H9 (cell line): ENCODE measurements at regions not wholly inside any gene's neighbourhood (a gene's known extent, or its start where the extent isn't known, plus 50 kb on each side); places are given as distances from the start of the nearest gene placed in this dataset.

Experiments used
- DNase-seq: peaks from one replicate; pipeline ENCODE4 v3.0.0-alpha.2; 2017
- H2AFZ ChIP-seq: one replicate; pipeline ENCODE4 v1.6.1; 2013; ENCODE audit warnings: mild to moderate bottlenecking, low read length, control low read depth, moderate library complexity
- H2AK5ac ChIP-seq: 2 replicates; pipeline ENCODE4 v1.6.1; 2013; ENCODE audit warnings: low read length, control low read depth, mixed read lengths; ENCODE audit not compliant: insufficient read length
- H2BK120ac ChIP-seq: one replicate; pipeline ENCODE4 v1.6.1; 2013; ENCODE audit warnings: low read depth, mild to moderate bottlenecking, low read length, control low read depth, inconsistent platforms; ENCODE audit not compliant: poor library complexity, severe bottlenecking
- H2BK12ac ChIP-seq: 2 replicates; pipeline ENCODE4 v1.6.1; 2013; ENCODE audit warnings: low read length, control low read depth, mixed read lengths, low read depth; ENCODE audit not compliant: insufficient read length
- H2BK15ac ChIP-seq: 2 replicates; pipeline ENCODE4 v1.6.1; 2013; ENCODE audit warnings: low read depth, low read length, control low read depth
- H2BK20ac ChIP-seq: one replicate; pipeline ENCODE4 v1.6.1; 2013; ENCODE audit warnings: low read depth, mild to moderate bottlenecking, low read length, control low read depth, inconsistent platforms; ENCODE audit not compliant: poor library complexity, severe bottlenecking
- H2BK5ac ChIP-seq: 2 replicates; pipeline ENCODE4 v1.6.1; 2013; ENCODE audit warnings: low read length, control low read depth, mixed read lengths; ENCODE audit not compliant: insufficient read length
- H3K14ac ChIP-seq: 2 replicates; pipeline ENCODE4 v1.6.1; 2013; ENCODE audit warnings: low read length, control low read depth; ENCODE audit not compliant: insufficient read depth
- H3K18ac ChIP-seq: 2 replicates; pipeline ENCODE4 v1.6.1; 2013; ENCODE audit warnings: low read depth, mild to moderate bottlenecking, mixed read lengths, low read length, control low read depth; ENCODE audit not compliant: insufficient read length
- H3K23ac ChIP-seq: 2 replicates; pipeline ENCODE4 v1.6.1; 2013; ENCODE audit warnings: low read length, control low read depth, mixed read lengths, low read depth; ENCODE audit not compliant: insufficient read length
- H3K23me2 ChIP-seq: 2 replicates; pipeline ENCODE4 v1.6.1; 2013; ENCODE audit warnings: low read depth, mild to moderate bottlenecking, mixed read lengths, low read length, control low read depth; ENCODE audit not compliant: insufficient read length, poor library complexity, severe bottlenecking
- H3K27ac ChIP-seq: 2 replicates; pipeline ENCODE4 v1.5.1; 2013; ENCODE audit warnings: low read length, control low read depth, mixed read lengths, low read depth; ENCODE audit not compliant: insufficient read length
- H3K27me3 ChIP-seq: 2 replicates; pipeline ENCODE4 v1.6.1; 2013; ENCODE audit warnings: low read length, control low read depth, inconsistent platforms; ENCODE audit not compliant: insufficient read depth
- H3K4ac ChIP-seq: 2 replicates; pipeline ENCODE4 v1.6.1; 2013; ENCODE audit warnings: low read depth, mild to moderate bottlenecking, control low read depth, inconsistent platforms, low read length, moderate library complexity
- H3K4me1 ChIP-seq: 2 replicates; pipeline ENCODE4 v1.6.1; 2013; ENCODE audit warnings: low read length, control low read depth, inconsistent platforms; ENCODE audit not compliant: insufficient read depth
- H3K4me2 ChIP-seq: 2 replicates; pipeline ENCODE4 v1.6.1; 2013; ENCODE audit warnings: low read length, control low read depth, mixed read lengths; ENCODE audit not compliant: insufficient read length, insufficient read depth
- H3K56ac ChIP-seq: 2 replicates; pipeline ENCODE4 v1.6.1; 2013; ENCODE audit warnings: low read depth, mild to moderate bottlenecking, mixed read lengths, low read length, control low read depth; ENCODE audit not compliant: insufficient read length
- H3K79me1 ChIP-seq: 2 replicates; pipeline ENCODE4 v1.6.1; 2013; ENCODE audit warnings: low read depth, mild to moderate bottlenecking, moderate library complexity, low read length, control low read depth, inconsistent platforms; ENCODE audit not compliant: insufficient read depth, poor library complexity, severe bottlenecking
- H3K79me2 ChIP-seq: 2 replicates; pipeline ENCODE4 v1.6.1; 2013; ENCODE audit warnings: low read length, control low read depth, inconsistent platforms; ENCODE audit not compliant: insufficient read depth
- H3K9ac ChIP-seq: 2 replicates; pipeline ENCODE4 v1.6.1; 2013; ENCODE audit warnings: low read length, control low read depth, mixed read lengths; ENCODE audit not compliant: insufficient read length; ENCODE audit errors: extremely low read depth
- H3K9me3 ChIP-seq: one replicate; pipeline ENCODE4 v1.6.1; 2013; ENCODE audit warnings: low read depth, low read length, inconsistent platforms; ENCODE audit not compliant: control insufficient read depth
- H3T11ph ChIP-seq: one replicate; pipeline ENCODE4 v1.6.1; 2013; ENCODE audit warnings: mild to moderate bottlenecking, low read length, control low read depth, inconsistent platforms
- H4K20me1 ChIP-seq: one replicate; pipeline ENCODE4 v1.6.1; 2013; ENCODE audit not compliant: control insufficient read depth, insufficient read length, insufficient read depth
- H4K5ac ChIP-seq: 2 replicates; pipeline ENCODE4 v1.6.1; 2013; ENCODE audit warnings: low read depth, mild to moderate bottlenecking, mixed read lengths, low read length, control low read depth; ENCODE audit not compliant: insufficient read length
- H4K8ac ChIP-seq: replicated peaks from 2 replicates; pipeline ENCODE4 v1.6.1; 2013; ENCODE audit warnings: low read length, control low read depth, mixed read lengths, low read depth; ENCODE audit not compliant: insufficient read length
- H4K91ac ChIP-seq: 2 replicates; pipeline ENCODE4 v1.6.1; 2013; ENCODE audit warnings: low read depth, mild to moderate bottlenecking, moderate library complexity, mixed read lengths, low read length, control low read depth; ENCODE audit not compliant: insufficient read length
- H3K27ac Mint-ChIP-seq, 3 experiments: 2 replicates in 2 of 3; 3 replicates in 1 of 3; pipeline ENCODE4 v1.8.0; 2020 to 2021; ENCODE audit warnings: mixed read lengths in 3 of 3, mild to moderate bottlenecking in 1 of 3, moderate library complexity in 1 of 3
- H3K27me3 Mint-ChIP-seq: 2 replicates; pipeline ENCODE4 v1.8.0; 2021; ENCODE audit warnings: low read depth, mild to moderate bottlenecking, moderate library complexity, mixed read lengths
- H3K36me3 Mint-ChIP-seq, 3 experiments: 2 replicates in 2 of 3; 3 replicates in 1 of 3; pipeline ENCODE4 v1.8.0; 2020 to 2021; ENCODE audit warnings: low read depth in 3 of 3, mixed read lengths in 3 of 3; ENCODE audit not compliant: insufficient read depth in 1 of 3
- H3K4me1 Mint-ChIP-seq, 2 experiments: 2 replicates each; pipeline ENCODE4 v1.8.0; 2020; ENCODE audit warnings: mixed read lengths in 2 of 2
- H3K4me3 Mint-ChIP-seq, 2 experiments: 2 replicates in 1 of 2; 3 replicates in 1 of 2; pipeline ENCODE4 v1.8.0; 2020 to 2021; ENCODE audit warnings: mild to moderate bottlenecking in 2 of 2, mixed read lengths in 2 of 2, moderate library complexity in 1 of 2
- H3K9me3 Mint-ChIP-seq, 2 experiments: 2 replicates in 1 of 2; 3 replicates in 1 of 2; pipeline ENCODE4 v1.8.0; 2020; ENCODE audit warnings: mild to moderate bottlenecking in 2 of 2, mixed read lengths in 2 of 2, moderate library complexity in 1 of 2
- TF ChIP-seq, protein P1 (sequence below): fragments of 200-600 bp; sonication (generic); conservative IDR thresholded peaks from 3 replicates; pipeline ENCODE4 v1.8.0; 2021; ENCODE audit warnings: antibody characterized with exemption, mild to moderate bottlenecking

DNA sequence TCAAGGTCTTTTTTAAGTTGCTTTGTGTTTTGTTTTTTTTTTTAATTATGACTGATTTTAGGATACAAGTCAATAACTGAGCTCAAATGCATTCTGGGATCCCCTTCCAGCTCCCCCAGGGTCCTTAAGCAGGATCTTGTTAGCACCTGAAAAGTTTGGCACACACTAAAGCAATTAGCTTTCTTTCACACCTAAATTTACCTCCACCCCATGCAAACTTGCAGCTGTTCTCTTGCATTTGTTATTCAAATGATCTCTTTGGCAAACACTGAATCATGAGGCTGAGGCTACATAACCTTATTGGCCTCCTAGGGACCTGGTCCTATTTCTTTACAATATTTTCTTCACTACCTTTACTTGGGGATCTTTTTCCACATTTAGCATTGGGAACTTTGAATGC is 2026.1 kb upstream of the CELF4 start:
- H4K20me1 ChIP-seq = no peaks in the 10 kb centered on the region
- Mint-ChIP-seq H3K9me3 (peaks cover 8 to 9% of the 10 kb centered on the region in 2 experiments; a peak in 3 of 5 replicates), H3K27me3 (no peaks in the 10 kb centered on the region), H3K4me1 (peaks cover 47% of the 10 kb centered on the region in 2 experiments), H3K4me3 (peak overlapping the region in 1 of 2 experiments; percentile 36; a peak in 1 of 5 replicates), H3K27ac (peak overlapping the region; percentile 72 to 99 (median 98)), H3K36me3 (peaks cover 8 to 35% (median 16%) of the 10 kb centered on the region in 3 experiments)
- no peak overlapping the region for H4K5ac ChIP-seq
- H3K4me1 ChIP-seq = peaks cover 7% of the 10 kb centered on the region; the same call in 1 of the 2 replicates
- H3K79me1 ChIP-seq = no peaks in the 10 kb centered on the region
- no peak overlapping the region for H3K4me2 ChIP-seq
- no peak overlapping the region for H2BK120ac ChIP-seq
- no peak overlapping the region for H3K23ac ChIP-seq
- H2BK15ac ChIP-seq = no peak overlapping the region
- no peaks in the 10 kb centered on the region for H3K9me3 ChIP-seq
- no peak overlapping the region for H2AK5ac ChIP-seq
- peak overlapping the region; percentile 75 for H3K27ac ChIP-seq
- peak; percentile 64 for DNase-seq
- no peak overlapping the region for H3K9ac ChIP-seq
- H3K27me3 ChIP-seq = no peaks in the 10 kb centered on the region
- TF ChIP-seq, protein P1, sequence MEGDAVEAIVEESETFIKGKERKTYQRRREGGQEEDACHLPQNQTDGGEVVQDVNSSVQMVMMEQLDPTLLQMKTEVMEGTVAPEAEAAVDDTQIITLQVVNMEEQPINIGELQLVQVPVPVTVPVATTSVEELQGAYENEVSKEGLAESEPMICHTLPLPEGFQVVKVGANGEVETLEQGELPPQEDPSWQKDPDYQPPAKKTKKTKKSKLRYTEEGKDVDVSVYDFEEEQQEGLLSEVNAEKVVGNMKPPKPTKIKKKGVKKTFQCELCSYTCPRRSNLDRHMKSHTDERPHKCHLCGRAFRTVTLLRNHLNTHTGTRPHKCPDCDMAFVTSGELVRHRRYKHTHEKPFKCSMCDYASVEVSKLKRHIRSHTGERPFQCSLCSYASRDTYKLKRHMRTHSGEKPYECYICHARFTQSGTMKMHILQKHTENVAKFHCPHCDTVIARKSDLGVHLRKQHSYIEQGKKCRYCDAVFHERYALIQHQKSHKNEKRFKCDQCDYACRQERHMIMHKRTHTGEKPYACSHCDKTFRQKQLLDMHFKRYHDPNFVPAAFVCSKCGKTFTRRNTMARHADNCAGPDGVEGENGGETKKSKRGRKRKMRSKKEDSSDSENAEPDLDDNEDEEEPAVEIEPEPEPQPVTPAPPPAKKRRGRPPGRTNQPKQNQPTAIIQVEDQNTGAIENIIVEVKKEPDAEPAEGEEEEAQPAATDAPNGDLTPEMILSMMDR = no peak
- no peaks in the 10 kb centered on the region for H3K23me2 ChIP-seq
- H2AFZ ChIP-seq = no peak overlapping the region
- no peak overlapping the region for H2BK5ac ChIP-seq
- H4K8ac ChIP-seq = no peak overlapping the region
- no peak overlapping the region for H3T11ph ChIP-seq
- H3K18ac ChIP-seq = no peak overlapping the region
- H3K14ac ChIP-seq = no peak overlapping the region
- H2BK12ac ChIP-seq = no peak overlapping the region
- no peak overlapping the region for H3K56ac ChIP-seq
- H4K91ac ChIP-seq = no peak overlapping the region
- H3K79me2 ChIP-seq = no peaks in the 10 kb centered on the region
- no peak overlapping the region for H3K4ac ChIP-seq
- no peak overlapping the region for H2BK20ac ChIP-seq
